HEK293 (cell line): ENCODE measurements at regions not wholly inside any gene's neighbourhood (a gene's known extent, or its start where the extent isn't known, plus 50 kb on each side); places are given as distances from the start of the nearest gene placed in this dataset.
A peak's percentile ranks its signal among the peaks of the same experiment; 100 is the strongest.

Experiments used
- CTCF ChIA-PET: fragments of 350-600 bp; formaldehyde crosslinking; extraction: SDS; loops from one replicate; lab custom pipeline; 2021; ENCODE audit warnings: antibody characterized with exemption; lab: Yijun Ruan, JAX
- POLR2A ChIA-PET: fragments of 300-600 bp; formaldehyde crosslinking; extraction: SDS; loops from one replicate; lab custom pipeline; 2020; ENCODE audit warnings: antibody characterized with exemption, inconsistent platforms; lab: Yijun Ruan, JAX
- H3K27ac ChIP-seq: fragments of 200-500 bp; sonication (Bioruptor generic); 2 replicates; pipeline ENCODE4 v1.5.1; 2014; ENCODE audit warnings: low read depth, low read length, control low read depth, inconsistent platforms; ENCODE audit errors: extremely low read depth
- H3K36me3 ChIP-seq, 2 experiments: fragments of 200-500 bp in 1 of 2; sonication (Bioruptor generic) in 1 of 2; 1 replicate in 1 of 2; 2 replicates in 1 of 2; pipeline ENCODE4 v1.5.1; 2014 to 2017; ENCODE audit warnings: inconsistent platforms in 2 of 2, low read length in 2 of 2; ENCODE audit not compliant: control insufficient read depth in 2 of 2, insufficient read depth in 1 of 2
- H3K4me1 ChIP-seq: fragments of 200-500 bp; sonication (Bioruptor generic); 2 replicates; pipeline ENCODE4 v1.5.1; 2014; ENCODE audit warnings: mild to moderate bottlenecking, low read length, inconsistent platforms; ENCODE audit not compliant: control insufficient read depth, insufficient read depth
- H3K4me3 ChIP-seq: 2 replicates; pipeline ENCODE4 v1.5.1; 2011; ENCODE audit warnings: low read depth, mild to moderate bottlenecking, control low read depth, low read length, moderate library complexity
- H3K9me3 ChIP-seq: fragments of 200-500 bp; sonication (Bioruptor generic); 2 replicates; pipeline ENCODE4 v1.5.1; 2014; ENCODE audit warnings: low read depth, low read length, inconsistent platforms; ENCODE audit not compliant: control insufficient read depth, insufficient read depth
- HOXD13 ChIP-seq: sonication (generic); formaldehyde crosslinking; IDR thresholded peaks from 2 replicates; pipeline ENCODE4 v1.8.0; 2022; ENCODE audit warnings: missing genetic modification reagents, borderline replicate concordance
- REPIN1 ChIP-seq: fragments of 450-650 bp; formaldehyde crosslinking; IDR thresholded peaks from 2 replicates; pipeline ENCODE4 v1.5.1; 2017; ENCODE audit warnings: missing biosample characterization, missing genetic modification characterization, low read depth
- TRIM28 ChIP-seq: IDR thresholded peaks from 2 replicates; pipeline ENCODE4 v1.6.1; 2011; ENCODE audit warnings: low read length, control low read depth, borderline replicate concordance
- ZNF140 ChIP-seq: fragments of 450-650 bp; formaldehyde crosslinking; IDR thresholded peaks from 2 replicates; pipeline ENCODE4 v1.5.1; 2016; ENCODE audit warnings: missing biosample characterization, missing genetic modification characterization
- ZNF175 ChIP-seq: fragments of 450-650 bp; formaldehyde crosslinking; IDR thresholded peaks from 2 replicates; pipeline ENCODE4 v1.5.1; 2016; ENCODE audit warnings: missing biosample characterization, missing genetic modification characterization
- ZNF202 ChIP-seq: fragments of 450-650 bp; formaldehyde crosslinking; IDR thresholded peaks from 2 replicates; pipeline ENCODE4 v1.5.1; 2016; ENCODE audit warnings: missing biosample characterization, missing genetic modification characterization, borderline replicate concordance
- ZNF248 ChIP-seq: fragments of 450-650 bp; formaldehyde crosslinking; IDR thresholded peaks from 2 replicates; pipeline ENCODE4 v1.5.1; 2017; ENCODE audit warnings: missing biosample characterization, missing genetic modification characterization
- ZNF391 ChIP-seq: fragments of 450-650 bp; formaldehyde crosslinking; IDR thresholded peaks from 2 replicates; pipeline ENCODE4 v1.5.1; 2016; ENCODE audit warnings: low read depth, missing biosample characterization, missing genetic modification characterization, borderline replicate concordance
- ZNF433 ChIP-seq: fragments of 450-650 bp; formaldehyde crosslinking; IDR thresholded peaks from 2 replicates; pipeline ENCODE4 v1.5.1; 2016; ENCODE audit warnings: missing biosample characterization, missing genetic modification characterization, low read depth
- ZNF621 ChIP-seq: fragments of 450-650 bp; formaldehyde crosslinking; IDR thresholded peaks from 2 replicates; pipeline ENCODE4 v1.5.1; 2017; ENCODE audit warnings: missing biosample characterization, missing genetic modification characterization
- ZNF654 ChIP-seq: fragments of 450-650 bp; formaldehyde crosslinking; IDR thresholded peaks from 2 replicates; pipeline ENCODE4 v1.5.1; 2016; ENCODE audit warnings: low read depth, missing biosample characterization, missing genetic modification characterization
- ZNF791 ChIP-seq: fragments of 450-650 bp; formaldehyde crosslinking; IDR thresholded peaks from 2 replicates; pipeline ENCODE4 v1.5.1; 2016; ENCODE audit warnings: missing biosample characterization, missing genetic modification characterization
- ZSCAN18 ChIP-seq: fragments of 450-650 bp; formaldehyde crosslinking; IDR thresholded peaks from 2 replicates; pipeline ENCODE4 v1.5.1; 2016; ENCODE audit warnings: missing biosample characterization, missing genetic modification characterization
- TF ChIP-seq, protein P1 (sequence below): fragments of 450-650 bp; formaldehyde crosslinking; IDR thresholded peaks from 2 replicates; pipeline ENCODE4 v1.5.1; 2017; ENCODE audit warnings: missing biosample characterization, mild to moderate bottlenecking, missing genetic modification characterization, moderate library complexity

- Histone ChIP-seq H3K4me3 (no peak overlapping the region), H3K4me1 (no peaks in the 10 kb centered on the region)
- CTCF ChIA-PET: interaction anchor here (0.9 to 2.4 kb wide), 2 partner anchors 9 to 124 kb away, joined by 3 to 6 read pairs; no protein-coding TSS in a partner anchor
- peak; percentile 20 for TF ChIP-seq ZNF654 (tag by site-specific recombination)
- no peak for TF ChIP-seq ZNF433 (tag by site-specific recombination)
- no peak for TF ChIP-seq ZNF175 (tag by site-specific recombination)
- TF ChIP-seq, protein P1, sequence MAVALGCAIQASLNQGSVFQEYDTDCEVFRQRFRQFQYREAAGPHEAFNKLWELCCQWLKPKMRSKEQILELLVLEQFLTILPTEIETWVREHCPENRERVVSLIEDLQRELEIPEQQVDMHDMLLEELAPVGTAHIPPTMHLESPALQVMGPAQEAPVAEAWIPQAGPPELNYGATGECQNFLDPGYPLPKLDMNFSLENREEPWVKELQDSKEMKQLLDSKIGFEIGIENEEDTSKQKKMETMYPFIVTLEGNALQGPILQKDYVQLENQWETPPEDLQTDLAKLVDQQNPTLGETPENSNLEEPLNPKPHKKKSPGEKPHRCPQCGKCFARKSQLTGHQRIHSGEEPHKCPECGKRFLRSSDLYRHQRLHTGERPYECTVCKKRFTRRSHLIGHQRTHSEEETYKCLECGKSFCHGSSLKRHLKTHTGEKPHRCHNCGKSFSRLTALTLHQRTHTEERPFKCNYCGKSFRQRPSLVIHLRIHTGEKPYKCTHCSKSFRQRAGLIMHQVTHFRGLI: no peak
- TF ChIP-seq, all 188 proteins: peak for 1
- Histone ChIP-seq H3K36me3 (no peaks in the 10 kb centered on the region), H3K9me3 (no peaks in the 10 kb centered on the region), H3K27ac (no peak overlapping the region)
- POLR2A ChIA-PET: no interaction called here
Measured at GRCh38 chr3:145767909-145768308, 393.1 kb downstream of the PLOD2 start.

GRCh38 chr3:145776782-145777408 is 384.1 kb downstream of the PLOD2 start:
- Histone ChIP-seq H3K27ac (no peak overlapping the region), H3K36me3 (no peaks in the 10 kb centered on the region), H3K4me3 (no peak overlapping the region), H3K4me1 (no peaks in the 10 kb centered on the region), H3K9me3 (no peaks in the 10 kb centered on the region)
- POLR2A ChIA-PET: no interaction called here
- CTCF ChIA-PET: interaction anchor here (0.7 to 1.8 kb wide), 8 partner anchors 9 to 411 kb away, joined by 3 to 7 read pairs (median 6); no protein-coding TSS in a partner anchor
- TF ChIP-seq ZNF654 (tag by site-specific recombination) (peak; percentile 68), ZNF202 (no peak)

DNA sequence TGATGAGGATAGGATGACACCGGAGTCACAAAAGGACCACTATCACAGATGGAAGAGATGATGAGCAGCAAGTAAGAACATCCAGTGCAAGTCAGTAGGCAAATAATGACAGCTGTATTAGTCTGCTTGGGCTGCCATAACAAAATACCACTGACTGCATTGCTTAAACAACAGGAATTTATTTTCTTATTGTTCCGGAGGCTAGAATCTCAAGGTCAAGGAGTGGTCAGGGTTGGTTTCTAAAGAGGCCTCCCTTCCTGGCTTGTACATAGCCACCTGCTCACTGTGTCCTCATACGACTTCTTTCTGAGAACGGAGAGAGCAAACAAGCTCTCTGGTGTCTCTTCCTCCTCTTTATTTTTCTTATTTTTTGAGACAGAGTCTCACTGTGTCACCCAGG is 380.7 kb downstream of the PLOD2 start:
- POLR2A ChIA-PET: no interaction called here
- no peaks in the 10 kb centered on the region for H3K4me1 ChIP-seq
- H3K4me3 ChIP-seq: no peak overlapping the region
- CTCF ChIA-PET: interaction anchor here (0.5 kb wide), 1 partner anchor 546 kb away, joined by 3 read pairs; no protein-coding TSS in a partner anchor
- no peaks in the 10 kb centered on the region for H3K36me3 ChIP-seq
- H3K9me3 ChIP-seq: no peaks in the 10 kb centered on the region
- TF ChIP-seq ZNF621: no peak
- H3K27ac ChIP-seq: no peak overlapping the region

GRCh38 chr3:145785668-145786067 is 375.3 kb downstream of the PLOD2 start:
- TF ChIP-seq ZNF140 (tag by site-specific recombination): no peak
- TF ChIP-seq ZNF654 (tag by site-specific recombination): no peak
- no peak for TF ChIP-seq ZNF248 (tag by site-specific recombination)
- TF ChIP-seq ZNF391 (tag by site-specific recombination): no peak
- no peak for TF ChIP-seq REPIN1
- no peak for TF ChIP-seq ZSCAN18 (tag by site-specific recombination)
- TF ChIP-seq TRIM28: no peak
- TF ChIP-seq HOXD13 (CRISPR knock-in tag): no peak
- no peak for TF ChIP-seq ZNF791 (tag by site-specific recombination)
- Histone ChIP-seq H3K9me3 (no peaks in the 10 kb centered on the region), H3K4me1 (no peaks in the 10 kb centered on the region), H3K4me3 (no peak overlapping the region), H3K36me3 (no peaks in the 10 kb centered on the region), H3K27ac (no peak overlapping the region)
- ChIA-PET CTCF (interaction anchor here (0.9 to 1.6 kb wide), 2 partner anchors 8 to 10 kb away, joined by 3 to 6 read pairs; no protein-coding TSS in a partner anchor), POLR2A (no interaction called here)
